Choroid plexus epithelial cell (primary cell): ENCODE measurements at regions not wholly inside any gene's neighbourhood (a gene's known extent, or its start where the extent isn't known, plus 50 kb on each side); places are given as distances from the start of the nearest gene placed in this dataset.
A peak's percentile ranks its signal among the peaks of the same experiment; 100 is the strongest.

ENCODE experiments used
- DNase-seq: peaks from one replicate; pipeline ENCODE4 v3.0.0-alpha.2; 2010; ENCODE audit warnings: low read depth
- H3K4me3 ChIP-seq: 2 replicates; pipeline ENCODE4 v1.5.1; 2011; ENCODE audit warnings: low read depth, mild to moderate bottlenecking, control low read depth, low read length, moderate library complexity
- TF ChIP-seq, protein P1 (sequence below): conservative IDR thresholded peaks from 2 replicates; pipeline ENCODE4 v1.5.1; 2011; ENCODE audit warnings: low read depth, mild to moderate bottlenecking, control low read depth, inconsistent platforms, low read length, moderate library complexity

DNA sequence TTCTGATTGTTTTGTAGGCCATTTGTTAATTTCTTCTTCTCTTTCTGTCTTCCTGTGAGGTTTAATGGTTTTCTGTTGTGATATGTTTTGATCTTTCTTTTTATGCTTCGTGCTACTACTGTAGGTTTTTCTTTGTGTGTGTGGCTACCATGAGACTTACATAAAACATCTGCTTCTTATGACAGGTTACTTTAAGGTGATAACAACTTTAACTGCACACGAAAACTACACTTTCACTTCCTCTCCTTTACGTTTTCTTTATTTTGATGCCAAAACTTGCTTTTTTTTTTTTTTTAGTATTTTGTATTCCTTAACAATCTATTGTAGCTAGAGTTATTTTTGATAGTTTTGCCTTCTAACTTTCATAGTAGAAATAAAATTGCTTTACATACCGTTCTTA lies 691.3 kb downstream of the TSN start:
- no peak for DNase-seq
- H3K4me3 ChIP-seq, result no peak overlapping the region
- TF ChIP-seq, protein P1, sequence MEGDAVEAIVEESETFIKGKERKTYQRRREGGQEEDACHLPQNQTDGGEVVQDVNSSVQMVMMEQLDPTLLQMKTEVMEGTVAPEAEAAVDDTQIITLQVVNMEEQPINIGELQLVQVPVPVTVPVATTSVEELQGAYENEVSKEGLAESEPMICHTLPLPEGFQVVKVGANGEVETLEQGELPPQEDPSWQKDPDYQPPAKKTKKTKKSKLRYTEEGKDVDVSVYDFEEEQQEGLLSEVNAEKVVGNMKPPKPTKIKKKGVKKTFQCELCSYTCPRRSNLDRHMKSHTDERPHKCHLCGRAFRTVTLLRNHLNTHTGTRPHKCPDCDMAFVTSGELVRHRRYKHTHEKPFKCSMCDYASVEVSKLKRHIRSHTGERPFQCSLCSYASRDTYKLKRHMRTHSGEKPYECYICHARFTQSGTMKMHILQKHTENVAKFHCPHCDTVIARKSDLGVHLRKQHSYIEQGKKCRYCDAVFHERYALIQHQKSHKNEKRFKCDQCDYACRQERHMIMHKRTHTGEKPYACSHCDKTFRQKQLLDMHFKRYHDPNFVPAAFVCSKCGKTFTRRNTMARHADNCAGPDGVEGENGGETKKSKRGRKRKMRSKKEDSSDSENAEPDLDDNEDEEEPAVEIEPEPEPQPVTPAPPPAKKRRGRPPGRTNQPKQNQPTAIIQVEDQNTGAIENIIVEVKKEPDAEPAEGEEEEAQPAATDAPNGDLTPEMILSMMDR, result no peak

DNA sequence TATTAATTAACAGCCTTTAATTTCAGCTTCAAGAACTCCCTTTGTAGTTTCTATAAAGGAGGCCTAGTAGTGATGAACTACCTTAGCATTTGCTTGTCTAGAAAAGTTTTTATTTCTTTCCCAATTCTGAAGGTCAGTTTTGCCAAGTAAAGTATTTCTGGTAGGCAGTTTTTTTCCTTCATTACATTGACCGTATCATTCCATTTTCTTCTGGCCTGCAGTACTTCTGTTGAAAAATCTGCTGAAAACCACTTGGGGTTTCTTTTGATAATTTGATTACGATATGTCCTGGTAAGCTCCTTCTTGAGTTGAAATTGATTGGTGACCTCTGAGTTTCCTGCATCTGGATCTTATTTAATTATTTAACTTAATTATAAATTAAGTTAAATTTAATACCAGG lies 691.8 kb downstream of the TSN start:
- TF ChIP-seq, protein P1, result no peak
- DNase-seq, result no peak
- no peak overlapping the region for H3K4me3 ChIP-seq

DNA sequence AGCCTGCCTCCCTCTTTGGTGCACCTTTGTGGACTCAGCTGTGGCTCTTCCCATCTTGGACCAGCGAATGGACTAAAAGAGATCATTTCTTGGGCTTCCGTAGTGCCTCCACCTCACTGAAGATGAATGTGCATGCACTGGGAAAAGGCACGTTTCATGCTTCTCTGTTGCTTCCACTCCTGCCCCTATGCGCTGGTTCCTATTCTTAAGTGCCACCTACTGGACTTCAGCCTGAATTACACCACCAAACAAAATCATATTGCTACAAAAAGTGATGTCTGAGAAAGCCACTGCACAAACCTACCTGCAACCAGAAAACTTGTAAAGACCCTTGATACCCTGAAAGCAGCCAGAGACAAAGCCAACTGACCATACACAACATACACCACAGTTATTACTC lies 695.6 kb downstream of the TSN start:
- H3K4me3 ChIP-seq, result no peak overlapping the region
- TF ChIP-seq, protein P1, result peak; percentile 50
- DNase-seq, result peak; percentile 33

DNA sequence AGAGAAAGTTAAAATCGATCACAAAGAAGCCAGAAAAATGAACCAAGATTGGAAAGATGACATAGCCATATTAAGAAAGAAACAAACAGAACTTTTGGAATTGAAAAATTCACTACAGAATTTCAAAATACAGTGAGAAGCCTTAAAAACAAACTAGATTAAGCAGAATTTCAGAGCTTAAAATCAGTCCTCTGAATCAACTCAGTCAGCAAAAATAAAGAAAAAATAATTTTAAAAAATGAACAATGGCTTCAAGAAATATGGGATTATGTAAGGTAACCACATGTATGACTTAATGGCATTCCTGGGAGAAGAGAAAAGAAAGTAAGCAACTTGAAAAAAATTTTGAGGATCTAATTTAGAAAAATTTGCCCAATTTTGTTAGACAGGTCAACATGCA lies 696.2 kb downstream of the TSN start:
- no peak overlapping the region for H3K4me3 ChIP-seq
- no peak for DNase-seq
- TF ChIP-seq, protein P1, result no peak

DNA sequence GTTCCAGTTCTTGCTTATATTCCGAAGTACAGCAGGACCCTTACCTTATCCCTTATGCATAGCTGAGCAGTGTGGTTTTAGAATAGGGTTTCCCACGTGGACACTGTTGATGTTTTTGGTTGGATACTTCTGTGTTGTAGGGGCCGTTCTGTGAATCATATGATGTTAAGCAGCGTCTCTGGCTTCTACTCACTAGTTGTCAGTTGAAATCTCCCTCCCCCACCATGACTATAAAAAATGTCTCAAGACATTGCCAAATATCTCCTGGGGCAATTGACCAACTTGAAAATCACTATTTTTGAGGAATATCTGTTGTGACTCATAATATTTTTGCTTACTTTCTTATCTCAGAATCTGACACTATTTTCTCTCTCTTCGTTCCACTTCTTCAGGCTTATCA lies 713.7 kb downstream of the TSN start:
- no peak for DNase-seq
- TF ChIP-seq, protein P1, result no peak
- H3K4me3 ChIP-seq, result no peak overlapping the region

DNA sequence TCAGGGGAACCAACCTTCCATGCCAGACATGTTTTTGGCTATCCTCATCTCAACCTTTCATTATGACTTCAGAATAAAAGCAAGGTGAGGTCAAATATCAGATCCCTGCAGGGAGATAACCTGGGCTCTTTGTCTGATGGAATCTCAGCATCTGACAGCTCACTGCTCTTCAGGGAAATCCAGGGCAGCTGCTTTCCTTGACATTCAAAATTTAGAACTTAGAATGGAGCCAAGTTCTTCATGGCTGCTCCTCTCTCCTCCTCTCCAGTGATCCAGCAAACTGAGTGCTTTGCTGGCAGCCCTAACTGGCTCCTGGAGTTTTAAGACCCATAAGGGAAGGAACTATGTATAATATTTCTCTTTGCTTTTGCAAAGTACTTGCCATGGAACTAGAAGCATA lies 716.3 kb downstream of the TSN start:
- no peak overlapping the region for H3K4me3 ChIP-seq
- DNase-seq, result no peak
- TF ChIP-seq, protein P1, result no peak

DNA sequence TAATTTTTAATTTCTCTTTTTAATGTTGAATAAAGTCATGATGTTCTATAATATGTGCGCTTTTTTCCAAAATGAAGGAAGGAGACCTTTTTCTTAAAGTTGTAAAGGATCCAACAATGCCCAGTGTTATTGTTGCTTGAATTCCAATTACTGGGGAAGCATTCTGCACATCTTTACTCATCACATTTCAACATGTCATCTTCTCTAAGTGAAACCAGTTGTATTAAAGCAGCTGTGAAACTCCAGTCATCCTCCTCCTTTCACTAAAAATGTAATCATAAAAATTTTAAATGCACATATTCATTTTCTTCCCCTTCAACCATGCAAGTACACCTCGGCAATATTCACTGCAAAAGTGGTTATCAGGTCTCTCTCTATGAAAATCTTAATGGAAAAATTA lies 722.7 kb downstream of the TSN start:
- DNase-seq, result no peak
- H3K4me3 ChIP-seq, result no peak overlapping the region
- TF ChIP-seq, protein P1, result no peak
